ENCODE measurements at regions not wholly inside any gene's neighbourhood (a gene's known extent, or its start where the extent isn't known, plus 50 kb on each side); places are given as distances from the start of the nearest gene placed in this dataset.

GRCh38 chr15:97881346-97881965 is 79.0 kb upstream of the ARRDC4 start:
- no peak overlapping the region for H3K4me2 ChIP-seq (ENCODE audit: extremely low read depth, insufficient read depth, low read length)
- no peak overlapping the region for H2AFZ ChIP-seq (ENCODE audit: low read length)
- no peaks in the 10 kb centered on the region for H3K36me3 ChIP-seq (ENCODE audit: control insufficient read depth, insufficient read depth, low read length)
- H3K9me3 ChIP-seq (ENCODE audit: control insufficient read depth, insufficient read depth, low read depth, low read length), result no peaks in the 10 kb centered on the region
- H3K79me2 ChIP-seq (ENCODE audit: control insufficient read depth, insufficient read depth, low read length), result no peaks in the 10 kb centered on the region
- H3K4me1 ChIP-seq (ENCODE audit: control insufficient read depth, extremely low read depth, insufficient read depth, low read length), result no peaks in the 10 kb centered on the region
- no peak overlapping the region for H3K27ac ChIP-seq (ENCODE audit: insufficient read depth, low read length)
- no peaks in the 10 kb centered on the region for H4K20me1 ChIP-seq (ENCODE audit: control insufficient read depth, extremely low read depth, insufficient read depth, low read length)
- no peaks in the 10 kb centered on the region for H3K27me3 ChIP-seq (ENCODE audit: control insufficient read depth, insufficient read depth, low read length)
- no peak overlapping the region for H3K4me3 ChIP-seq (replicated peaks in 1 of 4; ENCODE audit: control extremely low read depth in 1 of 4, insufficient read depth in 1 of 4, low read depth in 3 of 4, low read length in 4 of 4)
- TF ChIP-seq EZH2 (IDR thresholded peaks at IDR 0.05; ENCODE audit: low read length, missing control alignments) (no peak), CTCF (conservative IDR thresholded peaks at IDR 0.05 in 1 of 2, IDR thresholded peaks at IDR 0.05 in 1 of 2; ENCODE audit: low read depth in 1 of 2, low read length in 2 of 2) (no peak)
- DNase-seq (ENCODE audit: low read depth in 2 of 2), result no peak
- no peak overlapping the region for H3K9ac ChIP-seq (ENCODE audit: insufficient read depth, low read length)

- TF ChIP-seq EZH2 (IDR thresholded peaks at IDR 0.05; ENCODE audit: low read length, missing control alignments) (no peak), CTCF (conservative IDR thresholded peaks at IDR 0.05 in 1 of 2, IDR thresholded peaks at IDR 0.05 in 1 of 2; ENCODE audit: low read depth in 1 of 2, low read length in 2 of 2) (no peak)
- H3K36me3 ChIP-seq (ENCODE audit: control insufficient read depth, insufficient read depth, low read length), result no peaks in the 10 kb centered on the region
- H3K9me3 ChIP-seq (ENCODE audit: control insufficient read depth, insufficient read depth, low read depth, low read length), result no peaks in the 10 kb centered on the region
- no peak overlapping the region for H3K9ac ChIP-seq (ENCODE audit: insufficient read depth, low read length)
- no peak overlapping the region for H3K27ac ChIP-seq (ENCODE audit: insufficient read depth, low read length)
- no peaks in the 10 kb centered on the region for H3K79me2 ChIP-seq (ENCODE audit: control insufficient read depth, insufficient read depth, low read length)
- no peaks in the 10 kb centered on the region for H3K27me3 ChIP-seq (ENCODE audit: control insufficient read depth, insufficient read depth, low read length)
- no peak overlapping the region for H2AFZ ChIP-seq (ENCODE audit: low read length)
- DNase-seq (ENCODE audit: low read depth in 2 of 2), result no peak
- no peaks in the 10 kb centered on the region for H4K20me1 ChIP-seq (ENCODE audit: control insufficient read depth, extremely low read depth, insufficient read depth, low read length)
- H3K4me2 ChIP-seq (ENCODE audit: extremely low read depth, insufficient read depth, low read length), result no peak overlapping the region
- H3K4me3 ChIP-seq (replicated peaks in 1 of 4; ENCODE audit: control extremely low read depth in 1 of 4, insufficient read depth in 1 of 4, low read depth in 3 of 4, low read length in 4 of 4), result no peak overlapping the region
- H3K4me1 ChIP-seq (ENCODE audit: control insufficient read depth, extremely low read depth, insufficient read depth, low read length), result no peaks in the 10 kb centered on the region
These were observed 75.9 kb upstream of the ARRDC4 start for GRCh38 chr15:97884513-97885131.

GRCh38 chr15:97890307-97890706 is 70.2 kb upstream of the ARRDC4 start:
- Histone ChIP-seq H3K9me3 (ENCODE audit: control insufficient read depth, insufficient read depth, low read depth, low read length) (no peaks in the 10 kb centered on the region), H4K20me1 (ENCODE audit: control insufficient read depth, extremely low read depth, insufficient read depth, low read length) (no peaks in the 10 kb centered on the region), H3K79me2 (ENCODE audit: control insufficient read depth, insufficient read depth, low read length) (no peaks in the 10 kb centered on the region), H3K36me3 (ENCODE audit: control insufficient read depth, insufficient read depth, low read length) (no peaks in the 10 kb centered on the region), H3K4me3 (replicated peaks in 1 of 4; ENCODE audit: control extremely low read depth in 1 of 4, insufficient read depth in 1 of 4, low read depth in 3 of 4, low read length in 4 of 4) (no peak overlapping the region), H3K4me1 (ENCODE audit: control insufficient read depth, extremely low read depth, insufficient read depth, low read length) (no peaks in the 10 kb centered on the region), H3K4me2 (ENCODE audit: extremely low read depth, insufficient read depth, low read length) (no peak overlapping the region), H2AFZ (ENCODE audit: low read length) (no peak overlapping the region), H3K27me3 (ENCODE audit: control insufficient read depth, insufficient read depth, low read length) (no peaks in the 10 kb centered on the region), H3K27ac (ENCODE audit: insufficient read depth, low read length) (no peak overlapping the region), H3K9ac (ENCODE audit: insufficient read depth, low read length) (no peak overlapping the region)
- no peak for DNase-seq (ENCODE audit: low read depth in 2 of 2)
- TF ChIP-seq CTCF (conservative IDR thresholded peaks at IDR 0.05 in 1 of 2, IDR thresholded peaks at IDR 0.05 in 1 of 2; ENCODE audit: low read depth in 1 of 2, low read length in 2 of 2), result no peak
- TF ChIP-seq EZH2 (IDR thresholded peaks at IDR 0.05; ENCODE audit: low read length, missing control alignments), result no peak

All from fibroblast of lung (primary cell).